Right renal cortex interstitium (tissue), 3 donors: ENCODE measurements at regions not wholly inside any gene's neighbourhood (a gene's known extent, or its start where the extent isn't known, plus 50 kb on each side); places are given as distances from the start of the nearest gene placed in this dataset.

Source experiments
- DNase-seq, 3 donors: peaks; one replicate each; pipeline ENCODE4 v3.0.0-alpha.2; 2013; ENCODE audit warnings: low read depth in 3 of 3, low spot score in 2 of 3

DNA sequence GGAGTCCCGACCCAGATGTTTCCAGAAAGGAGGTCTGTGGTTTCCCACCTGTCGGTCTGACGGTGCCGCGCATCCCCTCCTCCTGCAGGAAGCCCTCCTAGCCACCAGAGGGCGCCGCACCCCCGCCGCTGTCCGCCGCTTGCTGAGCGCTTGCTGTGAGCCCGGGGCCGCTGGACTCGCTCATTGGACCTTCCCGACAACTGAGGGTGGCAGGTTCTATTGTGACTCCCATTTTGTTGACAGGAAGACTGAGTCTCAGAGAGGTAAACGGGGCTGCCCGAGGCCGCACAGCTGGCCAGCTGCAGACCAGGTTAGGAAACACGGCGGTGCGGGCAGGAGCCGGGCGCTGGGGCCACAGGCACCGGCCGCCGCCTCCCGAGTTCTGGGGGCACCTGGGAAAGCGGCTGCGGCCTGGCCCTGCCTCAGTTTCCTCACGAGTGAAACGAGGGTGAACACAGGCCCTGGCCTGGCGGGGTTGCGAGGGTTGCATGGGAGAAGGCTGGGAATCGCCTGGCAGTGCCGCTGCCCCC lies 191.1 kb upstream of the CIBAR2 start:
- DNase-seq, result no peak

DNA sequence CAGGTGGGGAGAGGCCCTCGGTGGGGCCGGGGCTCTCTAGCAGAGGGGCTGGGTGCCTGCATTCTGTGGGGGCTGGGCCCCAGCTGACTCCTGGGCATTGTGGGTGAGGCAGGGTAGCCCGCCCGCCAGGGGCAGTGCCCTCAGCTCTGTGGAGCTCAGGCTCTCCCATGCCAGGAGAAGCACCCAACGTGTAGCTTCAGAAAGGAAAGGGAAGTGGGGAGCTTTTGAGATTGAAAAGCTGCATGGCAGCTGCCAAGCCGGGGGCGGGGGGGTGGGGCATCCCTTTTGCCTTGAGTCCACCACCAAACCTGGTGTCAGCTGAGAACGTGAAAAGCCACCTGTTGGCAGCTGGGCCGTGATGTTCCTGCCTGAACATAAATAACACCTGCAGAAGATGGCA lies 192.1 kb upstream of the CIBAR2 start:
- DNase-seq, result no peak

DNA sequence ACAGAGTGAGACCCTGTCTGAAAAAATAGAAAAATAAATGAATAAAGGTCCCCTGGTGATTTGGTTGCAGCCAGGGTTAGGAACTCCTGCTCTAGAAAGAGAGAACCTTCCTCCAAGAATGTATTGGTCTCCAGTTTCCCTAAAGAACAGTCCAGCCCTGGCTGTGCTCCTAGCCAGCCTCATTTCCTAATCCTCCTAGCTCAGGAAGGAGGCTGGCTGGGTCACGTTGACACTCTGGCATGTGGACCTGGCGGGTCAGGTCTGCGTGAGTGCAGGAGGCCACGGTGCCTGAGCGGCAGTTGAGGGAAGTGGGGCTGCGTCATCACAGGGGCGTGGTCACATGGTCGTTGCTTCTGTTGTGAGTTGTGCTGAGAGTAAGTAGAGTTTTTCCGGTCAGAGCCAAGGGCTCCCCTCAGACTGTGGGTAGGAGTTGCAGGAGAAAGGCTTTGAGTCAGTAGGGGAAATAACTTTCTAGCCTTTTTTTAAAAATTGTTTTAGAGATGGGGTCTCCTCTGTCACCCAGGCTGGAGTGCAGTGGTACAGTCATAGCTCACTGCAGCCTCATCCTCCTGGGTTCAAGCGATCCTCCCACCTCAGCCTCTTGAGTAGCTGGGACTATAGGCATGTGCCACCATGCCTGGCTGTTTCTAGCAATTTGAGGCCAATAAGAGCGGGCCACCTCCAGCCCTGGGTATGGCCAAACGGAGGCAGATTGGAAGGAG lies 194.0 kb upstream of the CIBAR2 start:
- DNase-seq, result no peak

DNA sequence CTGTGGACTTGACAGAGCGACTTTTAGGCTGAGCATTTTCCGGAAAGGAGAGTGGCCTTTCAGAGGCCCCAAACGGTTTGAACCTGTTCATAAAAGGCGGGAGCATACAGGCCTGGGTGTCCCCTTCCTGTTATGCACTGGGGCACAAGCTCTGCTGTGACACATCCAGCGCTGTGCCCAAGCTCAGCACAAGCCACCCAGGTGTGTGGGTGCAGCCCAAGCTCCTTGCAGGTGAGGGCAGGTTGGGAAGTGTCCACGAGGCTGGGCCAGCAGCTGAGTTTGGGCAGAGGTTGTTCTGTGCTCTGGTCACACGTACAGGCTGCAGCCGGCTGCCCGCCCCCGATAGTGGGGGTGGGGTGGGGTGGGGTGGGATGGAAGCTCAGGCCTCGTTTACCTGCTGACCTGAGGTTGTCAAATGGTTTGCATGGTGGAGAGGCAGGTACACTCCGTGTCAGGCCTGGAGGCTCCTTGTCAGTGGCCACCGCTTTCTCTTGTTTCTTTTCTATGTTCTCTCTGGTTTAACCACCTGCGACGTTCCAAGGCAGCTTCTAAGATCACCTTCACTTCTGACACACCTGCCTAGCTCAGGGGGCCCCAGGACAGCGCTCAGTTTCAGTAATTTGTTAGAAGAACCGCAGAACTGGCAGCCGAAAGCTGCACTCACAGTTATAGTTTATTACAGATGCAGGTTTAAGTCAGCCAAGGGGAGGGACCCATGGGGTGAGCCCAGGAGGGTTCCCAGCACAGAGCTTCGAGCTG lies 194.7 kb upstream of the CIBAR2 start:
- DNase-seq, result no peak

DNA sequence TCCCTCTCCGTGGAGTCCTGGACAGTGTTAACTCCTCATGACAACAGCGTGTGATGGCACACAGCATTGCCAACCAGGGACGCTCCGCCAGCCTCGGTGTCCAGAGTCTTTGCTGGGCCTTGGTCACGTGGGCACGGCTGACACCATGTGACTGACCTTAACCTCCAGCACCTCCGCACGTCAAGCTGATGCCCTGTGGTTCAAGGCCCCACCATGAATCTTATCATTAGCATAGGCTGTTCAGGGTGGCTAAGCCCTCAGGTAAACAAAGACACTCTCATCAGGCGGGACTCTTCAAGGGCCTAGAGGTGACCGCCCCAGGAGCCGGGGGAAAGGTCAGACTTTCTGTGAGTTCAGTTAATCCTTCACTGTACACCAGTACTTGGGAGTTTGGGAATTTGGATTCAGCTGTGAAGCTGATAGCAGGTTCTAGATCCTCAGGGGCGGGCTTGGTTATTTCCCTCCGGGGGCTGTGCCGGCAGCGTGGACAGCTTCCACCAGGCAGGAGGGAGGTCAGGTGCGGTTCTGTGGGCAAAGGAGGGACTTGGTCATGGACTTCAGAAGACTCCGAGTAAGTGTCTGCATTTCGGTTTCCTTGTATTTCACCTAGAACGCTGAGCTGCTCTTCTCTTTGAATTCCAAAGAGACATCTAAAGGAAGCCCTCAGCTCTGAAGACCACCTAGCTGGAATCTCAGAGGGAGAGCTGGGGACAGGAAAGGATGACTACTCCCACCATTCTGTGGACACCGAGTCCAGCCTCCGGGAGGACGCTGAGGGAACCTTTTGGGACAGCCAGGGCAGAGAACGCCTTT lies 195.5 kb upstream of the CIBAR2 start:
- DNase-seq, result no peak

DNA sequence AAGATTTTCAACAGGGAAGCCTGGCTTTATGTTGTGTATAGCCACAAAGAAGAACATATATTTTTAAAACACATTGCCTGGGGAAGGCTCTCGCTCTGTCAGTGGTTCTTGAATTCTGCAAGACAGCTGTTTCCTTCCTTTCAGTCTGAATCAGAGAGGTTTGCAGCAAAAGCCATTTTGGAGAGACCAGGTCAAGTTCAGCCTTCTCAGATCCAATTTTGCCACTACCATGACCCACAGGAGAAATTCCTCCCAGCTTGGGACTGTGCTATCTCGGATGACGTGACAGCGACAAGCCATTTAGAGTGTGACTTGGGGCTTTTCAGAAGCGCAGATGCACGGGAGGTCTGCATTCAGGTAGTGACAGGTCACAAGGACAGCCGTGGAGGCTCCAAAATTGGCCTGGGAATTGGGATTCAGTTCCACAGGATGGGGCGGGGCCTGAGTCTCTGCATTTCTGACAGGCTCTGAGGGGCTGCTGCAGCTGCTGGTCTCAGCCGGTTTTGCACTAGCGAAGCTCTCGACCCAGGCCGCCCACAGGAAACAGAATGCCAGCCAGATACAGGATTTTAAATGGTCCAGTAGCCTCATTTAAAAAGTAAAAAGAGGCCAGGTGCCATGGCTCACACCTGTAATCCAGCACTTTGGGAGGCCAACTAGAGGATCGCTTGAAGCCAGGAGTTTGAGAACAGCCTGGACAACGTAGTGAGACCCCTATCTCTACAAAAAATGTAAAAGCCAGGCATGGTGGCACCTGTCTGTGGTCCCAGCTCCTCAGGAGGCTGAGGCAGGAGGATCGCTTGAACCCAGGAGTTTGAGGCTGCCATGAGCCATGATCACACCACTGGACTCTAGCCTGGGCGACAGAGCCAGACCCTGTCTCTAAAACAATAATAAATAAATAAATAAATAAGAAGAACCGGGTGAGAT lies 196.6 kb upstream of the CIBAR2 start:
- DNase-seq, result no peak

DNA sequence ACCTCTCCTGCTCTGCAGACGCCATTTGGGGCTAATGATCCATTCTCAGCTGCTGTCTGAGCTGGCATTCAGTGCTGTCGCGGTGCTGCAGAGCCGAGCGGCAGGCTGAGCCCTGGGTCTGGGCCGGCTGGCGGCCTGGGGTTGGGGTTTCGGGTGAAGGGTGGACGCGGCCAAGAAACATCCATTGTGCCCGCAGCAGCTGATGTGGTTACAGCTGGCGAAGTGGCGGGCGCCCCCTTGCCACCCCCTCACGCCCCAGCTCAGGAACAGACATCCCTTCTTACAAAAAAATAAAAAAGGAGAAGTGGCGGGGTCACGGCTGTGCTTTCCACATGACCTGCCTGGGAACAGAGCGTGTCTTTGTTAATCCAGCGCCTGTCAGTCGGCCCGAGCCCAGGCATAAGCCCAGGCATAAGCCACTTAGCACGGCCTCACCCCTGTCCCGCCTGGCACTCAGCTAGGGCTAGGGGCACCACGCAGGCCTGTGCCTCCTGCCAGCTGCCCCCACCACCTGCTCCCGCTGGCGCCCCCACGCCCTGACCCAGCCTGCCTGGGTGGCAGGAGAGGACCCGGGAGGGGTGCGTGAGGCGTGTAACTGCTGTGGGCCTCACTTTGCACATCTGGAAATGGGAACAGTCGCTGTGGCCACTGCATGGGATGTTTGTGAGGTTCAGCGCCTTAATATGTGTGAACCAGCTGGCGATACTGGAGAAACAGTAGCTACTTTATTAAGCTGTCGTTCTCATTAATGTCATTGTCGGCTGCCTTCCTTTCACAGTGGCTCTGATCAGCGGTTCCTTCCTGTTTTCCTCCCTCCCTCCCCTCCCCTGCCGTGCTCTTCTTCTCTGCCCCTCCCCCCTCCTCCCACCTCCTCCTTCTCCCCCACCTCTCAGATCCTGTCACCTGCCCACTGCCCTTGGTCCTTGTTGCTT lies 197.7 kb upstream of the CIBAR2 start:
- no peak for DNase-seq

DNA sequence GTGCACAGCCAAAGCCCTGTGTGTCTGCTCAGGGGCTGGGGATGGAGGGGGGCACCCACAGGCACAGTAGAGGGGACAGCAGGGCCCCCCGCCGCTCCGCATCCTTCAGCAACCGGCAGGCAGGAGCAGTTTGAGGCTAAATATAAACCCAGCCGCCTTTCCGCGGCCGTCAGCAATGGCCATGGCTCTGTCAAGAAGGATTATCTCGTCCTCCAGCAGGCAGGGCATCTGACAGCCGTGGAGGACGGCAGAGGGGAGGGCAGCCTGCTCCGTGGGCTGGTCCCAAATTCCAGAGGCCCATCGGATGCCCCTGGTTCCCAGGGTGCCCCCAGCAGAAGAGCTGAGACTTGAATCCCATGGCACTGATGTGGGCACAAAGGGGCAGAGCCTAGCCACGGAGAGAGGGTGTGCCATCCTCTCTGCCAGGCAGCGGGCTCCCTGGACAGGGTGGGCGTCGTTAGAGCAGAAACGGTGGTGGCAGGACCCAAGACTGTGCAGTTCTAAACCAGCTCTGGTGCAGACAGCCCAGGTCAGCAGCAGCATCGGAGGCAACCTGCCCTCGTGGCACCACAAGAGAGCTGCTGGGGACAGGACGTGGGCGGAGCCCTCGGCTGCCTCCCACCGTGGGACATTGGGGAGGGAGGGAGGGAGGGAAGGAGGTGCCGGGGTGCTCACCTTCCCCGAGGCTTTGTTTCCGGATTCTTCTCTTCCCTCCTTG lies 198.8 kb upstream of the CIBAR2 start:
- DNase-seq, result no peak

DNA sequence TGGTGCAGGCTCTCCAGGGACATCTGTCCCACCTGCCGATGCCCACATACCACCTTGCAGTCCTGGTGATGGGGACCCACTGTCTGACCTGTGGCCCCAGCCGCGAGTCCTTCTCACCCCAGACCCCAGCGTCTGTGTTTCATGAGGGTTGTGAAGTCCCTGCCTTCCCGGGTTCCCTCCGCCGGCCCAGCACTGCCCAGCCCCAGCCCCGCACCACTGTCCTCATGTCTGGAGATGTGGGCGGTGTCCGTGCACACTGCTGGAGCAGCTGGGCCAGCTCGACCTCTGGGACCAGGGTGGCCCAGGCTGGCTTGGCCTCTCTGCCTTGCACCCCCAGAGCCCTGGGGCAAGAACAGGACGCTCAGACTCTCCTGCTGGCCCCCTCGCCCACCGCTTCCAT lies 199.5 kb upstream of the CIBAR2 start:
- no peak for DNase-seq

DNA sequence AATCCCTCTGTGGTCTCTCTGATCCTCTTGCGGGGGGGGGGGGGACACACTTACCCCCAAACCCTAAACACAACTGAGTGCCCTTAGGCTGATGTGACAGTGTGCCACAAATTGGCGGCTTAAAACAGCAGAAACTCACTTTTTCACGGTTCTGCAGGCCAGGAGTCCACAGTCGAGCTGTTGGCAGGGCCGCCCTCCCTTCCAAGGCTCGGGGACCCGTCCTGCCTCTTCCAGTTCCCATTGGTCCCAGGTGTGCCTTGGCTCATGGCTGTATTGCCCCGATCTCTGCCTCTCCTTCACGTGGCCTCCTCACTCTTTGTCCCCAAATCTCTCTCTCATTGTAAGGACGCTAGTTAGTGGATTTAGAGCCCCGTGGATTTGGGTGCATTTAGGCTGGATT lies 199.9 kb upstream of the CIBAR2 start:
- DNase-seq, result no peak

DNA sequence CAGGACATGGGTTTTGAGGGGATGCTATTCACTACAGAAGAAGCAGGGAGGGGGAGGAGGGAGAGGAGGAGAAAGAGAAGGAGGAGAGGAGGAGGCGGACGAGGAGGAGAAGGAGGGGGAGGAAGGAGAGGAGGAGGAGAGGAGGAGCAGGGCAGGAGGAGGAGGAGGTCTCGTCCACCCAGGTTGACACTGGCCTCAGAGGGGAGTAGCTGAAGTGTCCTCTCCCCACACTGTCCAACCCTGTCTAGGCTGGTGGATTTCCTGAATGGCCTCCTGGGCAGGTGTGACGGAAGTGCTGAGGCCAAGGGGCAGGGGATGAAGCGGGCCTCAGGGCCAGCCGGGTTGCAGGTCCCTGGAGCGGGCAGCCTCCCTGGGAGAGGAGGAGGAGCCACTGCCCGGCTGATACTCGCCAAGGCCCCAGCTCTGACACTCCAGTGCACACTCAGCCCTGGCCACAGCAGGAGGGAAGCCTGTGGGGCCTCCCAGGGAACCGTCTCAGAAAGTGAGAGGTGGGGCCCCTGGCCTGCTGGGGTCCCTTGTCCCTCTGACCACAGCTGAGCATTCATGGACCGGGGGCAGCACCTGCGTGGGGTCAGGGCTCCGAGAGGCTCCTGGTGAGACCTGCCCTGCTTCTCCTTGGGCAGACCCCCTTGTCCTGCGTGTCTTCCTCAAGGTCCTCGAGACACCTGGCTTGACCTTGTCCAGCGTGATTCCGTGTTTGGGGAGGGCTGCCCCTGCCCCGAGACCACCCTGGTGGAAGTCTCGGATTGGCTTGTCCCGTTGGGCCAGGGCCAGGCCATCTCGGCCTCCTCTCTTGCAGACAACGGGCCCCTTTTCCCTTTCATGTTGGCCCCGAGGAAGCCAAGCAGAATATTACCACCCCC lies 200.6 kb upstream of the CIBAR2 start:
- no peak for DNase-seq

DNA sequence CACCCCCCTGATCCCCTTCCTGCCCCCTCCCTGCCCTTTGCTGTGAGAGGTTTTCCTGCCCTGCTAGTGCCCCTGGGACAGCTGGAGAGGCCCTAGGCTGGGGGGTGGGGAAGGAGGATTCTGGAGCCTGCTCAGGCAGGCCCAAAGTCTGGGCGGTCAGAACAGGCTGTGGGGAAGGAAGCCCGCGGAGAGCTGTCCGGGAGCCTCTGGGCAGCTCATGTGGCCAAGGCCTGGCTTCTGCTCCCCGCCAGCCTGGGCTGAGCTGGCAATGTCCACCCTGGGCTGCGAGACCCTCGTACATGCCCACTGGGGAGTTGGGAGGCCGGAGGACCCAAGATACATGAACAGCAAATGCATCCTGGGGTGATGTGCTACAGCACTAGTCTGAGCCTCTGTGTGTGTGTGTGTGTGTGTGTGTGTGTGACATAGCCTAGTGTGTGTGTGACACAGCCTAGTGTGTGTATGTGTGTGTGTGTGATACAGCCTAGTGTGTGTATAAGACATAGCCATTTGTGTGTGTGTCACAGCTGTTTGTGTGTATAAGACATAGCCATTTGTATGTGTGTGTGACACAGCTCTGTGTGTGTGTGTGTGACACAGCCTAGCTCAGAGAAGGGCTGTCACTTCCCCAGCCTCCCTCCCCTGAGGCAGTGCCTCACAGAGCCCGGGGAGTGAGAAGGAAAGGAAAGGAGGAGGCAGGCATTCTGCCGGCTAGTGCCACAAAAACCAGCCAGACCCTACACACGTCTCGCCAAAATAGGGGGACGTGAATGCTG lies 201.4 kb upstream of the CIBAR2 start:
- no peak for DNase-seq

DNA sequence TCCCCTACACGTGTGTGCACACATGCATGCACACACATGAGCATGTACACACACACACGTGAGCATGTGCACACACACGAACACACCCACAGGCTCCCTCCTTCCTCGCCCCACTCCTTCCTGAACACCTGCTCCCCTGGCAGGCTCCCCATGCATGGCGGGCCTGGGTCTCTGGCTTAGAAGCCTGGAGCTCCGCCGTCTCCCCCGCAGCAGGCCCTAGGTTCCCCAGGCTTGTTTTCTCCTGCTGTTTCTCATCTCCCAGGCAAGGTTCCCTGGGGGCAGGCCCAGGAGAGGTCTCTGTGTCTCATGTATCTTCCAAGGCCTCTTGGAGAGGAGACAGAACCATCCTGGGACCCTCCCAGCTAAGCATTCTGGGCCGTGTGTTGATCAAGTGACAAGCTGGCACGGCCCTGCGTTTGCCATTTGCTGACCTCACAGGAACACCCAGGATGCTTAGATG lies 202.3 kb upstream of the CIBAR2 start:
- DNase-seq, result no peak

DNA sequence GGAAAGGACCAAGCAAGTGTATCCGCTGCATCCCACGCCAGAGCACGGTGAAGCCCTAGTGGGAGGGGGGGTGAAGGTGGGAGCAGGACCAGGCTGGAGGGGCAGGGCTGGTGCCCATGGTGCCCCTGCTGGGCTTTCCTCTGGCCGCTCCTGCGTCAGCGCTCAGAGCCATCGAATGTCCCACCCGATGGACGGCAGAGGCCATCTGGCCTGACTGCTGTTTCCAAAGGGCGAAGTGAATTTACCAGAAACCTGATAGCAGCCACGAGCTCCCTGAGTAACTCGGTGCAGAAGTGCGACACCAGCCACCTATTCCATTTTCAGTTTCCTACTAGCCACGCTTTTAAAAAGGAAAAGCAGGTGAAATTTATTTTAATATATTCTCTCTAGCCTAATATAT lies 203.6 kb upstream of the CIBAR2 start:
- no peak for DNase-seq

DNA sequence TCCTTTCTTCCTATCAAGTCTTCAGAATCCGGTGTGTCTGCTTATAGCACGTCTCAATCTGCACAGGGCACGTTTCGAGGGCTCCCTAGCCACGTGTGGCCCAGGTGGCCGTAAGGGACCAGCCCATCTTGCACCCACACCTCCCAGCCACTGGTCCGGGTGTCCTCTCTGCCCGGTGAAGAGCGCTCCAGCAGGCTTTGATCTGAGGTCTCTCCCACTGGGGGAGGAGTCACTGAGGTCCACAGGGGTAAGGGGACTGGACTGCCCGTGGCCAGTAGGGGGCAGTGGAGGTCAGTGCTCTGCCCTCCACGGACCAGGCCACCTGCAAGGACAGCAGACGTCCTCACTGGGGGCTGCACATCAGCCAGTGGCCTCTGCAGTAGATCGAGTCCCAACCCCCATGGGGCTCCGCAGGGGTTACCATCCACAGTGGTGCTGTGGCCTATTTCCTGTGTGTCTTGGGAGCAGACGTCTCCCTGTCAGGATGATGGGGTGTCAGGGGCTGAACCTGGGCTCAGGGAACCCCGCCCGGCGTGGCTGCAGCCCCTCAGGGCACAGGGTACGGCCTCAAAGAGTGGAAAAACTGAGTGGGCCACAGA lies 204.1 kb upstream of the CIBAR2 start:
- no peak for DNase-seq

DNA sequence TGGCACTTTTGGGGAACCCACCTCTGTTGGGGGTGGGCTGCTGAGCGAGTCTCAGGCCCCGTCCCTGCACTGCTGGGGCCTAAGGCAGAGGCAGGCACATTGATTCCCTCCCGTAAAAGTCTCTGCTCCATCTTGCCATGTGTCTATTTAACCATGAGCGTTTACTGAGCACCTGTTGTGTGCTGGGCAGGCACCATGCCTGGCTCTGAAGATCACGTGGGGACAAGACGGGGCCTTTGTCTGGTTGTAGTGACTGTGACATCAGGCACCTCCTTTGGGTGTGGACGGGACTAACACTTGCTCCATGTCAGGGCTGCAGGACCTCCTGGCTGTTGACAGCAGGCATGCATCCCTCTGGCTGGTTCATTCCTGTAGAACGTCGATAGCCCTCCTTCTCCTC lies 204.7 kb upstream of the CIBAR2 start:
- no peak for DNase-seq
